Limb (tissue), 2 donors: ENCODE measurements at regions not wholly inside any gene's neighbourhood (a gene's known extent, or its start where the extent isn't known, plus 50 kb on each side); places are given as distances from the start of the nearest gene placed in this dataset.
"Not testable (repeated sequence)": the region's sequence is repeated elsewhere in the genome, so short reads cannot be mapped to it uniquely, and the experiment has no call there.

Experiments
- DNase-seq, 2 donors: peaks; one replicate each; pipeline ENCODE4 v3.0.0-alpha.2; 2016; ENCODE audit errors: extremely low spot score in 2 of 2

GRCh38 chr3:72093992-72094334 lies 309.0 kb upstream of the PROK2 start:
- DNase-seq, result no peak

- no peak for DNase-seq
Measured at GRCh38 chr3:72093270-72093991, 308.5 kb upstream of the PROK2 start.

GRCh38 chr3:72092778-72093177 lies 307.8 kb upstream of the PROK2 start:
- DNase-seq, result no peak

- no peak for DNase-seq
Measured at GRCh38 chr3:72088486-72089025, 303.6 kb upstream of the PROK2 start.

- DNase-seq, result no peak
Measured at GRCh38 chr3:72087420-72087819, 302.5 kb upstream of the PROK2 start.

GRCh38 chr3:72086743-72087087 lies 301.8 kb upstream of the PROK2 start:
- no peak for DNase-seq

GRCh38 chr3:72086042-72086742 lies 301.2 kb upstream of the PROK2 start:
- no peak for DNase-seq

- DNase-seq, result no peak
Measured at GRCh38 chr3:72085036-72085435, 300.1 kb upstream of the PROK2 start.

GRCh38 chr3:72082776-72083462 lies 298.0 kb upstream of the PROK2 start:
- no peak for DNase-seq

GRCh38 chr3:72082186-72082715 lies 297.3 kb upstream of the PROK2 start:
- no peak for DNase-seq

GRCh38 chr3:72081471-72082185 lies 296.7 kb upstream of the PROK2 start:
- DNase-seq, result no peak

GRCh38 chr3:72080800-72081199 lies 295.9 kb upstream of the PROK2 start:
- no peak for DNase-seq

- no peak for DNase-seq
Measured at GRCh38 chr3:72080095-72080494, 295.1 kb upstream of the PROK2 start.

- no peak for DNase-seq
Measured at GRCh38 chr3:72079369-72079872, 294.5 kb upstream of the PROK2 start.

GRCh38 chr3:72078676-72079368 lies 293.9 kb upstream of the PROK2 start:
- no peak for DNase-seq

- no peak for DNase-seq
Measured at GRCh38 chr3:72077473-72078259, 292.7 kb upstream of the PROK2 start.

- not testable (repeated sequence) for DNase-seq
Measured at GRCh38 chr3:72075848-72076247, 290.9 kb upstream of the PROK2 start.

- no peak for DNase-seq
Measured at GRCh38 chr3:72071624-72072023, 286.7 kb upstream of the PROK2 start.

GRCh38 chr3:72070005-72070404 lies 285.1 kb upstream of the PROK2 start:
- DNase-seq, result no peak

- DNase-seq, result no peak
Measured at GRCh38 chr3:72069543-72069942, 284.6 kb upstream of the PROK2 start.
